Right lobe of liver (tissue), 4 donors: ENCODE measurements at regions not wholly inside any gene's neighbourhood (a gene's known extent, or its start where the extent isn't known, plus 50 kb on each side); places are given as distances from the start of the nearest gene placed in this dataset.

Experiments used
- CTCF ChIP-seq, 4 donors: fragments of 200-600 bp in 3 of 4; fragments of 450-650 bp in 1 of 4; IDR thresholded peaks; one replicate each; pipeline versions ENCODE4 v1.5.1 to v1.8.0; 2016 to 2022; ENCODE audit warnings: antibody characterized with exemption in 4 of 4, mild to moderate bottlenecking in 2 of 4
- POLR2A ChIP-seq: fragments of 450-650 bp; IDR thresholded peaks from one replicate; pipeline ENCODE4 v1.6.1; 2017; ENCODE audit warnings: antibody characterized with exemption, mild to moderate bottlenecking
- donor health status: DM: no; HTN: no; CAD: no.
- donor health status: DM: no; HTN: no; CAD: no.
- donor health status: DM: no; HTN: yes; CAD: no.

GRCh38 chr1:71167505-71167904 is 86.7 kb upstream of the ZRANB2 start:
- no peak for TF ChIP-seq CTCF (IDR thresholded peaks at IDR 0.05)
- TF ChIP-seq POLR2A: no peak
